MV-4-11 (cell line): ENCODE measurements at regions not wholly inside any gene's neighbourhood (a gene's known extent, or its start where the extent isn't known, plus 50 kb on each side); places are given as distances from the start of the nearest gene placed in this dataset.

Experiments used
- DNase-seq: peaks from one replicate; lab custom pipeline; 2025; lab: John Stamatoyannopoulos, UW

GRCh38 chr16:14360326-14361037 lies 269.6 kb downstream of the PARN start:
- DNase-seq: no peak

- no peak for DNase-seq
Measured at GRCh38 chr16:14358697-14359305, 271.3 kb downstream of the PARN start.

GRCh38 chr16:14357328-14357727 lies 272.7 kb downstream of the PARN start:
- DNase-seq: no peak

GRCh38 chr16:14356064-14356463 lies 274.0 kb downstream of the PARN start:
- DNase-seq: no peak

- peak; percentile 96 for DNase-seq
Measured at GRCh38 chr16:14354561-14355351, 275.3 kb downstream of the PARN start.

GRCh38 chr16:14353340-14353739 lies 276.7 kb downstream of the PARN start:
- DNase-seq: no peak

DNA sequence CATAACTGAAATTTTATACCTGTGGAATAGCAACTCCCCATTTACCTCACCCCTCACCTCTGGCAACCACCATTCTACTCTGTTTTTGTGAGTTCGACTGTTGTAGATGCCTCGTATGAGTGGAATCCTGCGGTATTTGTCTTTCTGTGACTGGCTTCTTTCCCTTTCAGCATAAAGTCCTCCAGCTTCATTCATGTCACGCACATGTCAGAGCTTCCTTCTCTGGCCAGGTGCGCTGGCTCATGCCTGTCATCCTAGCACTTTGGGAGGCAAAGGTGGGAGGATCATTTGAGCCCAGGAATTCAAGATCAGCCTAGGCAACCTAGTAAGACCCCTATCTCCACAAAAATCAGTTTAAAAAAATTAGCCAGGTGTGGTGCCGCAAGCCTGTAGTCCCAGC lies 278.4 kb downstream of the PARN start:
- DNase-seq: no peak

DNA sequence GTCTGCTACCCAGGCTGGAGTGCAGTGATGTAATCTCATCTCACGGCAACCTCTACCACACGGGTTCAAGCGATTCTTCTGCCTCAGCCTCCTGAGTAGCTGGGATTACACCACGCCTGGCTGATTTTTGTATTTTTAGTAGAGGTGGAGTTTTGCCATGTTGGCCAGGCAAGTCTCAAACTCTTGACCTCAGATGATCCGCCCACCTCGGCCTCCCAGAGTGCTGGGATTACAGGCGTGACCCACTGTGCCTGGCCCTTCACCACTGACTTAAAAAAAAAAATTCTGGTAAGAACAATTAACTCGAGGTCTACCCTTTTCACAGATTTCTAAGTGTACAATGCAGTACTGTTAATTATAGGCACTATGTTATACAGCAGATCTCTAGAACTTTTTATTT lies 279.4 kb downstream of the PARN start:
- no peak for DNase-seq

- DNase-seq: no peak
Measured at GRCh38 chr16:14350081-14350480, 279.0 kb downstream of the MRTFB start.

DNA sequence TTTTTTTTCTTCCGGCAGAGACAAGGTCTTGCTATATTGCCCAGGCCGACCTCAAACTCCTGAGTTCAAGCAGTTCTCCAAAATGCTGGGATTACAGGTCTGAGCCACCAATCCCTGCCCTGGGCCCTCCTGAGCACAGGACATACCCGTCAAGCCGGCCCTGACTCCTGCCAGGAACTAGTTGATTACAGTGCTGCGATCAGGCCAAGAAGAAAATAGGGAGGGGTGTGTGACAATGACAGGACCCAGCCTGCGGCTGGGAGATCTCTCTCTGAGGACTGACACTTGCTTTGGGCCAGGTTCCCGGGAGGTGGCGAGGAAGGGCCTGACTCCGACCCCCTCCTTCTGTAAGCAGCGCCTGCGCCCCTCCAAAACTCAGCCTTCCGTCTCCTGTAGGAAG lies 276.6 kb downstream of the MRTFB start:
- DNase-seq: no peak

- no peak for DNase-seq
Measured at GRCh38 chr16:14346278-14347142, 275.4 kb downstream of the MRTFB start.

DNA sequence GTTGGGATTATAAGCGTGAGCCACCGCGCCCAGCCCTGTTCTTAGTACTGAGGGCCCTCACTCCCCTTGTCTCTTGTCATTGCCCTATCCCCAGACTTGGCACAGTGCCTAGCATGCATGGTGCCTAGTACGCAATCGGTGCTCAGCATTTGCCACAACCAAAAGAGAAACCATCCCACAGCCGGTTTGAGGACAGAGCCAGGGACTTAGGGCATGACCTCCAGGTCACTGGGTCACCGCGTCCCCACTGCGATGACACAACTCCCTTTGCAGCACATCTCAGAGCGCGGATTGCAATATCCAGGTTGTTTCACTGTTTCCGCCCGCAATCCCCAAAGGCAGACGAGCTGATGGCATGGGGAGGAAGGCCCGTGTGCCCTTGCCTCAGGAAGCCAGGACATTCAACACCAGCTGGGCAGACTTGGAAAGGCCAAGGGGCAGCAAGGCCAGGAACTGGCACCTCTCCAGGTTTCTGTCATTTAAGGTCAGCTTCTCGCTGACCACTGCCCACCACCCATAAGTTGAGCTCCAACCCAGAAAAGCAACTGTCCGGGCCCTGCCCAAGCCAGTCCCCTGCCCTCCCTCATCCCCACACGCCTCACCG lies 274.5 kb downstream of the MRTFB start:
- DNase-seq: peak; percentile 45

DNA sequence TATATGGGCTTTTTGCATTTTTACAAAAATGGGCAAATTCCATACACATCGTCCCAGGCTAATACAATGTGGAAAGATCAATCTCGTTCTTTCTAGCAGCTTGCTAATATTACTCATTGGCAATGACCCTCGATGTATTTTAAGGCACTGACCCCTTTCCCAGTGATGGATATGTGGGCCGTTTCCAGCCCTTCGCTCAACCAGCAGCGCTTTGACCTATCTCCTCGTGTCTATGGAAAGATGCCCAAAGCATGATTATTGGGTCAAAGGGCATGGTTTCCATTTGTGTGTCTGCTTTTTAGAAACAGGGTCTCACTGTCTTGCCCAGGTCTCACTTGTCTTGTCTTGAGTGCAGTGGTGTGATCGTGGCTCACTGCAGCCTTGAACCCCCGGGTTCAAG lies 273.8 kb downstream of the MRTFB start:
- no peak for DNase-seq

DNA sequence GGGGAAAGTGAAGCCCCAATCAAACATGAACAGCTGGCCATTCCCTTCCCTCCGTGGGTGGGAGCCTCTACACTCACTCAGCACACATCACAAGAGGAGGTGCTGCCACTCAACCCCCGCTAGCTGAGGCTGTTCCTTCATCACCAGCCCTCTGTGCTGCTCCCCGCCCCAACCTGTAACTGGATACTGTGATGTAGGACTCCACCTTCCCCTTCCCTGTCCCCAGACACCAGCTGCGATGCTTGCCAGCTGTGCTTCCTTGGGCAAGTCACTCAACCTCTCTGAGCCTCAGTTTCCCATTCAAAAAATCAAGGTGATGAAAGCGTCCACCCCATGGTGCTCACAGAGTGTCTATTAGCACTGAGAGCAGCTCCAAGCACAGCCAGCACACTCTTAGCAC lies 273.2 kb downstream of the MRTFB start:
- no peak for DNase-seq

- no peak for DNase-seq
Measured at GRCh38 chr16:14341324-14342225, 270.5 kb downstream of the MRTFB start.

DNA sequence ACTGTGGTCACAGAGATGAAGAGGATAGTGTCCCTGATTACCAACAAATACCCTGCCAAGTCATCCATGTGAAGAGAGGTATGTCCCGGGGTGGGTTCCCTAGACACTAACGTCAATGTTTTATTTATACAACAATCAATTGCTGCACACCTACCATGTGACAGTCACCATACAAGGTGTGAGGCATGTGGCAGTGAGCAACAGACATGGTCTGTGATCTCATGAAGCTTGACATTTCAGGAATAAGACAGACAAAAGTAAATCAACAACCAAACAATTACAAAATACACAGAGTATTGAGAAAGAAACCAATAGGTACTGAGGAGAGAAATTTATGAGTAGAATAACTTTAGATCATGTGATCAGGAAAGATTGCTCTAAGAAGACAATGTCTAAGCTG lies 268.6 kb downstream of the MRTFB start:
- DNase-seq: no peak

DNA sequence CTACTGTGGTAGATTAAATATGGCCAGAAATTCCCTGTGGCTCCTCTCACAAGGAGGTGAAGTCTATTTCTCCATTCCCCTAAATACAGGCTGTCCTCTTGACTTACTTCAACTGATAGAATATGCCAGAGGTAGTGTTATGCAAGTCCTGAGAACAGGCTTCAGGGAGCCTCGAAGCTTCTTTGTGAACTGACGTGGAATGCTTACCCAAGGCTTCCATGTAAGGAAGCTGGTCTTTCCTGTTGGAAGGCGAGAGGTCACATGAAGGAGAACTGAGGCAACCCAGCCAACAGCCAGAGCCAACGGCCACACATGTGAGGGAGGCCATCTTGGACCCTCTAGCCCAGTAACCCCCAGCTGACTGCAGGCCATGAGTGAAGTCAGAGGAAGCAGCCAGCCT lies 267.9 kb downstream of the MRTFB start:
- DNase-seq: no peak

- no peak for DNase-seq
Measured at GRCh38 chr16:14338236-14338635, 267.1 kb downstream of the MRTFB start.

DNA sequence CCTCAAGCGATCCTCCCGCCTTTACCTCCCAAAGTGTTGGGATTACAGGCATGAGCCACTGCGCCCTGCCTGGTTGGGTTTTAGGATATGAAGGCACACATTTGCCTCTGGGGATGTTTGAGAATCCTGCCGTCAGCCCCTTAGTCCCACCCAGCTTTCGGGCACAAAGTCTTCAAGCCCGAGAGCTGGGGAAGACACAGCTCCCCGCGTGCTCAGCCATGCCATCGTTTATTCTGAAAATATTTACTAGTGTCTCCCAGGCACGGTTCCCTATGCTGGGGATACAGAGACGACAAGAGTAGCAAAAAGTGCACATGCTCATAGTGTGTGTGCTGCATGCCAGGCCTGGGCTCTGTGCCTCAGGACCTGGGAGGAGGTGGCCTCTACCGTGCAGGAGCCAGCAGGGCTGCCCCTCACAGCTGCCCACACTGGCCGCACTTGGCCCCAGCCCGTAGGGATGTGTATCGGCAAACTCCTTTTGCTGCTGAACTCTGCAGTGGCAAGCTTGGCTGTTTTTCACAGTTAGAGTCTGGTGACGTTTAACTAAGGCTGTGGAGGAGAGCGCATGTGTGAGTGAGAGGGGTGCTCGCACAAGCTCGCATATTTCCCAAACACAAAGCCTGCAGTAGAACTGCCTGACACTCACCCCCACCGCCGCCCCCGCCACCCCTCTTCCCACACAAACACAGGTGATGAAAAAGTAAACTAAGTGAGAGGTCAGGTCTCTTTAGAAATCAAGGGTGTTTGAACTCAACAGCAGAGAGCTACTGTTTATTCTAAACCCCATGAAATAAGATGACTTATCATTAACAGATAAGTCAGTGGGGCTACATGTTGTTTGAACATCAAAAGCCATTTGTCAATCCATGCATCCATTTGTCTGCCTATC lies 266.4 kb downstream of the MRTFB start:
- no peak for DNase-seq

DNA sequence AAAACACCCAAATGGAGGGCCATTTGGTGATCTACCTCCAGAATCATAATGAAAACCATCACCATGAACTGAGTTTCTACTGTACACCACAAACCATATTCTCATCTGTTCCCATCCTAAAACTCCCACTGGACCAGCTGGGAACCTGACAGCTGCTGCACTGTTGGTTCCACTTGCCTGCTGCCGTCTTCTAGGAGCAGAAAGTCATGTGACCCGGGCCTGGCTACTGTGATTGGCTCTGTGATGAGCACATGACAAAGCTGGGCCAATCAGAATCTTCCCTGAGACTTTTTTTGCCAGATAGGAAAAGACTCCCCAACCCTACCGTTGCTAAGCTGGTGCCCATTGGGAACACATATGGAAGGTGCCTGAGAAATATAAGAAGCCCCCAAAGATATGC lies 264.2 kb downstream of the MRTFB start:
- no peak for DNase-seq
